ENCODE measurements at regions not wholly inside any gene's neighbourhood (a gene's known extent, or its start where the extent isn't known, plus 50 kb on each side); places are given as distances from the start of the nearest gene placed in this dataset.
"Not testable (repeated sequence)": the region's sequence is repeated elsewhere in the genome, so short reads cannot be mapped to it uniquely, and the experiment has no call there.

- no peak for DNase-seq
These were observed 104.2 kb upstream of the ACBD5 start for GRCh38 chr10:27344568-27345454.

DNA sequence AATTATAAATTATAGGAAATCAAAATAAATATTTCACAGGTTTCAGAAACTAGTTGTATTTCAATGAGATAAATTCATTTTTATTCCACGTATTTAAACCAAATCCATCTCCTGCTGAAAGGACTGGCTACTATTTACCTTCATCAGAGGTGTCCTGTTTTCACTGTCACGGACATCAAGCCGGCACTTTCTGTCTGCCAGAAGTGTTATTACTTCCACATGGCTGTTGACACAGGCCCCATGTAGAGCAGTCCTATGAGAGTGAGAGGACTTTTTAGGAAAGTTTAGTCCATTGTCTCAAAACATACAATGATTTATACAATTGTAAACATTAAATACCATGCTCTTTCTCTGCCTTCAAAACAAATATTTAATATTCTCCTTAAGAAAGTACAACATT lies 100.4 kb upstream of the ACBD5 start:
- DNase-seq = no peak

DNA sequence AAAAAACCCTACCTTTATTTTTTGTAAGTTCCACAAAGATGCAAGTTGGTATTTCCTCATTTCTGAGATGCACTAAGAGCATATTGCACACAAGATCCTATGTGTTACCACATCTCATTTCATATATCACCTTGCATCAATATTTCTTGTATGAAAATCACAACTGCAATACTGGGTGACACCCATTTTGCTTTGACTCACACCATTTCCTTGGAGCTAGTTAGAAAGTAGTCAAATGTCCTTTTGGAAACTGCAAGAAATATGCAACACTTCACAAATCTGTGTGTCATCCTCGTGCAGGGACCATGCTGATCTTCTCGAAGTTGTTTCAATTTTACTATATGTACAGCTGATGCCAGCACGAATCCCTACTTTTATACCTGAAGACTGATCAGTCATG lies 94.6 kb upstream of the ACBD5 start:
- not testable (repeated sequence) for DNase-seq

DNA sequence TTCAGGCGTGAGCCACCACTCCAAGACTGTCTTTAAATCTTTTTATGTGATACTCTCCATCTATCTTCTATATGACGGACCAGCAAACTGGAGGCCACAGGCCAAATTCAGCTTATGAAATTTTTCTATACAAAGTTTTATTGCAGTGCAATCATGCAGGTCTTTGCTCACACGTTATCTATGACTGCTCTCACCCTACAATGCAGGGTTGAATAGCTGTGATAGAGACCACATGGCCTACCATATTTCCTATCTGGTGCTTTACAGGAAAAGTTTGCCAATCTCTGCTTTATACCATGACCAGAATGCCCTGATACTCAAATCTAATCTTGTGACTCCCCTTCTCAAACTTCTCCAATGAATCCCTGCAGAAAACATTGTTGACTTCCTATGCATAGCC lies 89.5 kb upstream of the ACBD5 start:
- DNase-seq = no peak

- no peak for DNase-seq
These were observed 88.3 kb upstream of the ACBD5 start for GRCh38 chr10:27328946-27329345.

DNA sequence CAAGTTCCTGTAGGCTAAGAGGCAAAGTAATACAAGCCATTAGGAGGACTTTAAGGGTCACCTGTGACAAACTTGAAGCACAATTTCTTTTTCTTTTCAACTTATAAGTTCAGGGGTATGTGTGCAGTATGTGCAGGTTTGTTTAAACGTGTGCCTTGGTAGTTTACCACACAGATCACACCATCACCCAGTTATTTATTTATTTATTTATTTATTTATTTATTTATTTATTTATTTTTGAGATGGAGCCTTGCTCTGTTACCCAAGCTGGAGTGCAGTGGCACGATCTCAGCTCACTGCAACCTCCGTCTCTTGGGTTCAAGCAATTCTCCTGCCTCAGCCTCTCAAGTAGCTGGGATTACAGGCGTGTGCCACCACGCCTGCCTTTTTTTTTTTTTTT lies 86.2 kb upstream of the ACBD5 start:
- DNase-seq = not testable (repeated sequence)

DNA sequence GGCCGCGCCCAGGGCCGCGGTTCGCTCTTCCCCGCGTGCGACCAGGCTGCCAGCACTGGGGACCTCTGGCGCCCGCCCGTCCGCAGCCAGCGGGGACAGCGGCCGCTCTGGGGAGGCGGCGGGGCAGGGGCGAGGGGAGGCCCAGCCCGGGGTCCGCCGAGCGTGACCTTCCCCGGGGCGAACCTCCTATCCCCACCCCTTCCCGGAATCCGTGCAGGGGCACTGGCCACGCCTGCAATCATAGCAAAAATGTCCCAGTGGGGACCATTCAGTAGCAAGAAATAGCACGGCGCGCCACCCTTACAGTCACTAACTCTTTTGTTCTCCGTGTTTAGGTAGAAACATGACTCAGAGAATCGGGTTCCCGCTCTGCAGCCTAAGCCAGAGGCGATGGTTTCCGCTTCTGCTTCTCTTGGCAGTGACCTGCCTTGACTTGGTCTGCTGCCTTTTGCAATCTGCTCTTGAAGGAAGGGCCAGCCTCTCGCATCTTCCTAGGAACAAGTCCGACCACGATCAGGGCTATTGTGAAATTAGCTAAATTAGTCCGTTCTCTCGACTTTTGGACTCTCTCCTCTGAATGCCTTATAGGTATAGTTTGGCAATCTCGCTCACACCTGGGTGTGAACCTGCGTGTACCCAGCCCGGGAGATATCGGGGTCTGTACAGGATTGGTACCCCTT lies 79.3 kb upstream of the ACBD5 start:
- peak; percentile 18 to 29 for DNase-seq

DNA sequence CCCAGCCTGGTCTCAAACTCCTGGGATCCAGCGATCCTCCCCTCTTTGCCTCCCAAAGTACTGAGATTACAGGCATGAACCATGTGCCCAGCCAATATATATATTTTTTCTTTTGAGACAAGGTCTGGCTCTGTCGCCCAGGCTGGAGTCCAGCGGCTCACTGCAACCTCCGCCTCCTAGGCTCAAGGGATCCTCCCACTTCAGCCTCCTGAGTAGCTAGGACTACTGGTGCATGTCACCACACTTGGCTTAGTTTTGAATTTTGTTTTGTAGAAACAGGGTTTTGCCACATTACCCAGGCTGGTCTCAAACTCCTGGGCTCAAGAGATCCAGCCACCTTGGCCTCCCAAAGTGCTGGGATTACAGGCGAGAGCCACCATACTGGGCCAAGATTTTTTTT lies 78.5 kb upstream of the ACBD5 start:
- DNase-seq = not testable (repeated sequence)

DNA sequence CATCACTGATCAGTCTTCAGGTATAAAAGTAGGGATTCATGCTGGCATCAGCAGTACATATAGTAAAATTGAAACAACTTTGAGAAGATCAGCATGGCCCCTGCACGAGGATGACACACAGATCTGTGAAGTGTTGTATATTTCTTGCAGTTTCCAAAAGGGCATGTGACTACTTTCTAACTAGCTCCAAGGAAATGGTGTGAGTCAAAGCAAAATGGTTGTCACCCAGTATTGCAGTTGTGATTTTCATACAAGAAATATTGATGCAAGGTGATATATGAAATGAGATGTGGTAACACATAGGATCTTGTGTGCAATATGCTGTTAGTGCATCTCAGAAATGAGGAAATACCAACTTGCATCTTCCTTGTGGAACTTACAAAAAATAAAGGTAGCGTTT lies 74.5 kb upstream of the ACBD5 start:
- DNase-seq = not testable (repeated sequence)

- not testable (repeated sequence) for DNase-seq
These were observed 73.0 kb upstream of the ACBD5 start for GRCh38 chr10:27313586-27313985.

DNA sequence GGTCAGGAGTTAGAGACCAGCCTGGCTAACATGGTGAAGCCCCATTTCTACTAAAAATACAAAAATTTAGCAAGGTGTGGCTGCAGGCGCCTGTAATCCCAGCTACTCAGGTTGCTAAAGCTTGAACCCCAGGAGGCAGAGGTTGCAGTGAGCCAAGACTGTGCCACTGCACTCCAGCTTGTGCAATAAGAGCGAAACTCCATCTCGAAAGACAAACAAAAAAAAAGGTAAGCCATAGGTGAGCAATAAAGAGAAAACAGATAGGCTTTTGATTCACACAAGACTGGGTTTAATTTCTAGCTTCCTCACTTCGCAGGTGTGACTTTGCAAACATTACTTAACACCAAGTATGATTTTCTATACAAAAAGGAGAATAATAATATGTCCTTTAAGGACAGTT lies 72.3 kb upstream of the ACBD5 start:
- DNase-seq = no peak

DNA sequence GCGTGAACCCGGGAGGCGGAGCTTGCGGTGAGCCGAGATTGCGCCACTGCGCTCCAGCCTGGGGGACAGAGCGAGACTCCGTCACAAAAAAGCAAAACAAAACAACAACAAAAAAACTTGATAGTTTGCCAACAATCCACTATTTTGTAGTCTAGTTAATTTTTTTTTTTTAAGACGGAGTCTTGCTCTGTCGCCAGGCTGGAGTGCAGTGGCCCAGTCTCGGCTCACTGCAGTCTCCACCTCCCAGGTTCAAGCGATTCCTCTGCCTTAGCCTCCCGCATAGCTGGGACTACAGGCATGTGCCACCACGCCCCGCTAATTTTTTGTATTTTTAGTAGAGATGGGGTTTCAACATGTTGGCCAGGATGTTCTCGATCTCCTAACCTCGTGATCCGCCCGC lies 71.2 kb upstream of the ACBD5 start:
- DNase-seq = not testable (repeated sequence)

- not testable (repeated sequence) for DNase-seq
These were observed 57.9 kb upstream of the ACBD5 start for GRCh38 chr10:27298522-27298850.

GRCh38 chr10:27297844-27298521 lies 57.4 kb upstream of the ACBD5 start:
- no peak for DNase-seq

DNA sequence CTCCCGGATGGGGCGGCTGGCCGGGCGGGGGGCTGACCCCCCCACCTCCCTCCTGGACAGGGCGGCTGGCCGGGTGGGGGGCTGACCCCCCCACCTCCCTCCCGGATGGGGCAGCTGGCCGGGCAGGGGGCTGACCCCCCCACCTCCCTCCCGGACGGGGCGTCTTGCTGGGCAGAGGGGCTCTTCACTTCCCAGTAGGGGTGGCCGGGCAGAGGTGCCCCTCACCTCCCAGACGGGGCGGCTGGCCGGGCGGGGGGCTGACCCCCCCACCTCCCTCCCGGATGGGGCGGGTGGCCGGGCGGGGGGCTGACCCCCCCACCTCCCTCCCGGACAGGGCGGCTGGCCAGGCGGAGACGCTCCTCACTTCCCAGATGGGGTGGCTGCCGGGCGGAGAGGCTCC lies 55.7 kb upstream of the ACBD5 start:
- DNase-seq = not testable (repeated sequence)

DNA sequence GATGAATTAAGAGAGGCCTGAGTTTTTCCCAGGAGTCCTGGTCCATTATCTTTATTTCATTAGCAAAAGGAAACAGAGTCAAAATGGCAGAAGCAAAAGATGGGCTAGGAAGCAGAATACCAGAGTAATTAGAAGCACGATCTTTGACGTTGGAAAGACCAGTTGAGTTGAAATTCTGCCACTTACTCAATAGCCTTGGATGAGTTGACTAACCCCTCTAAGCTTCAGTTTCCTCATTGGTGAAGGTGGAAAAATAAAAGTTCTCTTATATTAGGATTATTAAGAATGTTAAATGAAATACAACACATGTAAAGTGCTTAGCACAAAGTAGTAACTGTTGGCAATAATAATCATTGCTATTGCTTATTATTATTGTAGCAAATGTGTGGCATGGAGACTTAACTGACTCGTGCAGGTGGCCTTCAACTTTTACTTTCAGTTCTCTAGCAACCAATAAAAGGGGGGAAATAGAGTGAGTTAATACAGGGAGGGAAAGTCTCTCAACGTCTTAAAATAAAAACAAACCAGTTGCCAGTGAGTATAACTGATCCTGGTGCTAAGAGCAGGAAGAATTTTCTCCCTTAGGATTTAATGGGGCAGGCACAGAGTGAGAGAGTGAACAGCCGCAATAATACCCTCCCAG lies 50.8 kb upstream of the ACBD5 start:
- DNase-seq = not testable (repeated sequence)

All from right lung (tissue), 2 donors.